ENCODE measurements at regions not wholly inside any gene's neighbourhood (a gene's known extent, or its start where the extent isn't known, plus 50 kb on each side); places are given as distances from the start of the nearest gene placed in this dataset.

- Histone ChIP-seq H3K4me1 (ENCODE audit: insufficient read depth) (no peaks in the 10 kb centered on the region), H3K79me2 (no peaks in the 10 kb centered on the region), H4K20me1 (ENCODE audit: insufficient read depth, poor library complexity, severe bottlenecking) (no peaks in the 10 kb centered on the region), H3K36me3 (replicated peaks; ENCODE audit: insufficient read depth, low read depth) (no peaks in the 10 kb centered on the region), H3K9me3 (ENCODE audit: low read depth) (no peaks in the 10 kb centered on the region), H3K4me2 (no peak overlapping the region), H3K4me3 (no peak overlapping the region), H3K9me2 (replicated peaks; ENCODE audit: insufficient read depth) (no peaks in the 10 kb centered on the region), H3K27ac (no peak overlapping the region), H3K27me3 (no peaks in the 10 kb centered on the region), H2AFZ (no peak overlapping the region)
- DNase-seq (ENCODE audit: low spot score), result no peak
- 63% methylated on average over 1 of the region's 1 CpG for WGBS (ENCODE audit: low lambda C conversion rate, missing lambda C conversion rate)
- TF ChIP-seq EZH2phosphoT487 (IDR thresholded peaks at IDR 0.05; ENCODE audit: low read depth, severe bottlenecking, unreplicated experiment) (no peak), CTCF (IDR thresholded peaks at IDR 0.05; ENCODE audit: poor library complexity) (no peak), EZH2 (IDR thresholded peaks at IDR 0.05; ENCODE audit: borderline replicate concordance) (no peak)
Observed at GRCh38 chr1:106802181-106802580, 254.3 kb upstream of the PRMT6 start.

GRCh38 chr1:106814418-106814817 lies 242.1 kb upstream of the PRMT6 start:
- Histone ChIP-seq H3K27ac (no peak overlapping the region), H3K9me3 (ENCODE audit: low read depth) (no peaks in the 10 kb centered on the region), H2AFZ (no peak overlapping the region), H3K27me3 (no peaks in the 10 kb centered on the region), H3K9me2 (replicated peaks; ENCODE audit: insufficient read depth) (no peaks in the 10 kb centered on the region), H3K79me2 (no peaks in the 10 kb centered on the region), H3K4me1 (ENCODE audit: insufficient read depth) (no peaks in the 10 kb centered on the region), H3K4me2 (no peak overlapping the region), H4K20me1 (ENCODE audit: insufficient read depth, poor library complexity, severe bottlenecking) (no peaks in the 10 kb centered on the region), H3K36me3 (replicated peaks; ENCODE audit: insufficient read depth, low read depth) (no peaks in the 10 kb centered on the region), H3K4me3 (no peak overlapping the region)
- WGBS (ENCODE audit: low lambda C conversion rate, missing lambda C conversion rate), result 63% methylated on average over 2 of the region's 2 CpGs
- no peak for DNase-seq (ENCODE audit: low spot score)
- TF ChIP-seq CTCF (IDR thresholded peaks at IDR 0.05; ENCODE audit: poor library complexity) (no peak), EZH2phosphoT487 (IDR thresholded peaks at IDR 0.05; ENCODE audit: low read depth, severe bottlenecking, unreplicated experiment) (no peak), EZH2 (IDR thresholded peaks at IDR 0.05; ENCODE audit: borderline replicate concordance) (no peak)

GRCh38 chr1:106817575-106817974 lies 238.9 kb upstream of the PRMT6 start:
- Histone ChIP-seq H3K4me3 (no peak overlapping the region), H3K4me1 (ENCODE audit: insufficient read depth) (no peaks in the 10 kb centered on the region), H3K79me2 (no peaks in the 10 kb centered on the region), H4K20me1 (ENCODE audit: insufficient read depth, poor library complexity, severe bottlenecking) (no peaks in the 10 kb centered on the region), H3K27me3 (no peaks in the 10 kb centered on the region), H3K9me2 (replicated peaks; ENCODE audit: insufficient read depth) (no peaks in the 10 kb centered on the region), H3K27ac (no peak overlapping the region), H2AFZ (no peak overlapping the region), H3K9me3 (ENCODE audit: low read depth) (no peaks in the 10 kb centered on the region), H3K36me3 (replicated peaks; ENCODE audit: insufficient read depth, low read depth) (no peaks in the 10 kb centered on the region), H3K4me2 (no peak overlapping the region)
- no peak for TF ChIP-seq EZH2phosphoT487 (IDR thresholded peaks at IDR 0.05; ENCODE audit: low read depth, severe bottlenecking, unreplicated experiment)
- TF ChIP-seq CTCF (IDR thresholded peaks at IDR 0.05; ENCODE audit: poor library complexity), result no peak
- no peak for TF ChIP-seq EZH2 (IDR thresholded peaks at IDR 0.05; ENCODE audit: borderline replicate concordance)
- no peak for DNase-seq (ENCODE audit: low spot score)
- WGBS (ENCODE audit: low lambda C conversion rate, missing lambda C conversion rate), result 39% methylated on average over 1 of the region's 1 CpG

GRCh38 chr1:106831511-106831910 lies 225.0 kb upstream of the PRMT6 start:
- Histone ChIP-seq H2AFZ (no peak overlapping the region), H3K4me2 (no peak overlapping the region), H3K9me3 (ENCODE audit: low read depth) (no peaks in the 10 kb centered on the region), H3K27ac (no peak overlapping the region), H3K4me3 (no peak overlapping the region), H3K9me2 (replicated peaks; ENCODE audit: insufficient read depth) (no peaks in the 10 kb centered on the region), H3K4me1 (ENCODE audit: insufficient read depth) (no peaks in the 10 kb centered on the region), H4K20me1 (ENCODE audit: insufficient read depth, poor library complexity, severe bottlenecking) (no peaks in the 10 kb centered on the region), H3K27me3 (no peaks in the 10 kb centered on the region), H3K36me3 (replicated peaks; ENCODE audit: insufficient read depth, low read depth) (no peaks in the 10 kb centered on the region), H3K79me2 (no peaks in the 10 kb centered on the region)
- TF ChIP-seq EZH2 (IDR thresholded peaks at IDR 0.05; ENCODE audit: borderline replicate concordance) (no peak), CTCF (IDR thresholded peaks at IDR 0.05; ENCODE audit: poor library complexity) (no peak), EZH2phosphoT487 (IDR thresholded peaks at IDR 0.05; ENCODE audit: low read depth, severe bottlenecking, unreplicated experiment) (no peak)
- DNase-seq (ENCODE audit: low spot score), result no peak
